SK-N-DZ (cell line): ENCODE measurements at regions not wholly inside any gene's neighbourhood (a gene's known extent, or its start where the extent isn't known, plus 50 kb on each side); places are given as distances from the start of the nearest gene placed in this dataset.
"Not testable (repeated sequence)": the region's sequence is repeated elsewhere in the genome, so short reads cannot be mapped to it uniquely, and the experiment has no call there.

Experiments
- DNase-seq: peaks from one replicate; pipeline ENCODE4 v3.0.0-alpha.2; 2015; ENCODE audit warnings: low spot score

- DNase-seq: no peak
Measured at GRCh38 chr7:20520530-20520929, 94.9 kb upstream of the ABCB5 start.

GRCh38 chr7:20521243-20521642 is 94.2 kb upstream of the ABCB5 start:
- no peak for DNase-seq

GRCh38 chr7:20529260-20529659 is 86.2 kb upstream of the ABCB5 start:
- no peak for DNase-seq

GRCh38 chr7:20532890-20533289 is 82.6 kb upstream of the ABCB5 start:
- no peak for DNase-seq

- DNase-seq: no peak
Measured at GRCh38 chr7:20534543-20534942, 80.9 kb upstream of the ABCB5 start.

GRCh38 chr7:20535541-20535940 is 79.9 kb upstream of the ABCB5 start:
- DNase-seq: no peak

- no peak for DNase-seq
Measured at GRCh38 chr7:20539201-20539600, 76.3 kb upstream of the ABCB5 start.

- peak; percentile 90 for DNase-seq
Measured at GRCh38 chr7:20541608-20542349, 73.7 kb upstream of the ABCB5 start.

- peak; percentile 53 for DNase-seq
Measured at GRCh38 chr7:20542594-20542993, 72.9 kb upstream of the ABCB5 start.

GRCh38 chr7:20543500-20543899 is 72.0 kb upstream of the ABCB5 start:
- no peak for DNase-seq

- DNase-seq: no peak
Measured at GRCh38 chr7:20545016-20545415, 70.5 kb upstream of the ABCB5 start.

GRCh38 chr7:20546958-20547357 is 68.5 kb upstream of the ABCB5 start:
- not testable (repeated sequence) for DNase-seq

- no peak for DNase-seq
Measured at GRCh38 chr7:20554072-20554471, 61.4 kb upstream of the ABCB5 start.

- DNase-seq: no peak
Measured at GRCh38 chr7:20556091-20556490, 59.4 kb upstream of the ABCB5 start.

GRCh38 chr7:20557116-20557515 is 58.4 kb upstream of the ABCB5 start:
- no peak for DNase-seq

- DNase-seq: peak; percentile 38
Measured at GRCh38 chr7:20558963-20559716, 56.3 kb upstream of the ABCB5 start.

- DNase-seq: peak; percentile 29
Measured at GRCh38 chr7:20559883-20560282, 55.6 kb upstream of the ABCB5 start.

GRCh38 chr7:20560325-20561180 is 54.9 kb upstream of the ABCB5 start:
- peak; percentile 84 for DNase-seq

GRCh38 chr7:20561466-20561865 is 54.0 kb upstream of the ABCB5 start:
- no peak for DNase-seq

GRCh38 chr7:20561908-20562307 is 53.6 kb upstream of the ABCB5 start:
- no peak for DNase-seq

GRCh38 chr7:20562461-20562860 is 53.0 kb upstream of the ABCB5 start:
- DNase-seq: no peak
